GM12878 (cell line): ENCODE measurements at regions not wholly inside any gene's neighbourhood (a gene's known extent, or its start where the extent isn't known, plus 50 kb on each side); places are given as distances from the start of the nearest gene placed in this dataset.

Experiments
- ATF7 ChIP-seq: fragments of 450-650 bp; IDR thresholded peaks from 2 replicates; pipeline ENCODE4 v1.6.1; 2016; ENCODE audit warnings: low read depth, mild to moderate bottlenecking
- BHLHE40 ChIP-seq, 2 experiments: fragments of 450-650 bp in 1 of 2; IDR thresholded peaks; 2 replicates each; pipeline ENCODE4 v1.6.1; 2011 to 2017; ENCODE audit warnings: low read depth in 2 of 2, borderline replicate concordance in 1 of 2, improper control_type of control experiment in 1 of 2, low read length in 1 of 2, mild to moderate bottlenecking in 1 of 2
- CEBPB ChIP-seq, 2 experiments: fragments of 150-350 bp in 1 of 2; IDR thresholded peaks; 2 replicates each; pipeline ENCODE4 v1.6.1; 2012 to 2014; ENCODE audit warnings: low read depth in 2 of 2, low read length in 2 of 2, borderline replicate concordance in 1 of 2, inconsistent platforms in 1 of 2
- ELK1 ChIP-seq: IDR thresholded peaks from 2 replicates; pipeline ENCODE4 v1.6.1; 2012; ENCODE audit warnings: low read depth, low read length, improper control_type of control experiment
- EP300 ChIP-seq, 2 experiments: fragments of 150-350 bp in 1 of 2; IDR thresholded peaks; 2 replicates each; pipeline ENCODE4 v1.6.1; 2011 to 2012; ENCODE audit warnings: low read depth in 2 of 2, low read length in 2 of 2, borderline replicate concordance in 1 of 2, improper control_type of control experiment in 1 of 2, inconsistent platforms in 1 of 2; ENCODE audit not compliant: control insufficient read depth in 1 of 2
- HDAC6 ChIP-seq: fragments of 200-600 bp; sonication (generic); IDR thresholded peaks from one replicate; pipeline ENCODE4 v1.8.0; 2017; ENCODE audit warnings: antibody characterized with exemption; ENCODE audit not compliant: unreplicated experiment
- POLR2A ChIP-seq: IDR thresholded peaks from 2 replicates; pipeline ENCODE4 v1.6.1; 2011; ENCODE audit warnings: low read depth, mild to moderate bottlenecking, low read length
- POLR2AphosphoS5 ChIP-seq: IDR thresholded peaks from 2 replicates; pipeline ENCODE4 v1.6.1; 2011; ENCODE audit warnings: mild to moderate bottlenecking, low read length, inconsistent platforms
- SMC3 ChIP-seq: IDR thresholded peaks from 2 replicates; pipeline ENCODE4 v1.6.1; 2011; ENCODE audit warnings: low read length, improper control_type of control experiment, borderline replicate concordance
- SP1 ChIP-seq: IDR thresholded peaks from one replicate; pipeline ENCODE4 v1.6.1; 2011; ENCODE audit warnings: low read depth, low read length
- TCF12 ChIP-seq: IDR thresholded peaks from 2 replicates; pipeline ENCODE4 v1.6.1; 2011; ENCODE audit warnings: low read depth, mild to moderate bottlenecking, low read length
- TCF7 ChIP-seq: IDR thresholded peaks from 2 replicates; pipeline ENCODE4 v1.6.1; 2014; ENCODE audit warnings: antibody characterized with exemption, borderline replicate concordance
- TF ChIP-seq, protein P1 (sequence below), 3 experiments: IDR thresholded peaks in 2 of 3; conservative IDR thresholded peaks in 1 of 3; 2 replicates each; pipeline ENCODE4 v1.5.1; 2011; ENCODE audit warnings: low read depth in 3 of 3, low read length in 3 of 3, mild to moderate bottlenecking in 3 of 3, control low read depth in 2 of 3, moderate library complexity in 2 of 3, inconsistent platforms in 1 of 3, mixed read lengths in 1 of 3; ENCODE audit not compliant: control insufficient read depth in 2 of 3, insufficient read depth in 1 of 3; ENCODE audit errors: extremely low read depth in 1 of 3
- TF ChIP-seq, protein P2 (sequence below): IDR thresholded peaks from 2 replicates; pipeline ENCODE4 v1.6.1; 2011; ENCODE audit warnings: low read depth, mild to moderate bottlenecking, low read length, moderate library complexity, borderline replicate concordance; ENCODE audit errors: extremely low read depth

DNA sequence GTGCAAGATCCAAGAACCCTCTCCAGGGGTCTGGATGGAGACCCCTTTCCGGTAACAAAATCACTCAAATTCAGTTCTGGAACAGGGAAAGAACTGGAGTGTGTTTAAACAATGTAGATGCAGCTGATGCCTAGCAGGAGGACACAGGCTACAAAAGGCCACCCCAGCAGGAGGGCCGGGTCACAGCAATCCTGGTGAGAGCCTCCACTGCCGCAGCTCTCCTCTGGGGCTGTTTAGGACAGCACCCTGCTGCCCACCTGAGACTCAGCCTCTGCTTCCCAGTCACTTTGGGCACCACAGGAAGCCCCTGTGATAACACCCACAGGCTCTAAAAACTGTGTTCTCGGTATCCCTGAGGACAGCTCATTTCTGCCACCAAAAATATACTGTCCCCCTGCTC is 318.7 kb upstream of the NBEA start:
- TF ChIP-seq BHLHE40 (IDR thresholded peaks at IDR 0.05; ENCODE audit: borderline replicate concordance in 1 of 2, low read depth in 2 of 2, low read length in 1 of 2) (no peak), CEBPB (IDR thresholded peaks at IDR 0.05; ENCODE audit: borderline replicate concordance in 1 of 2, low read depth in 2 of 2, low read length in 2 of 2) (no peak), POLR2A (no peak), TCF12 (no peak), SP1 (no peak), ELK1 (no peak), TCF7 (no peak), SMC3 (no peak), POLR2AphosphoS5 (no peak), EP300 (IDR thresholded peaks at IDR 0.05; ENCODE audit: borderline replicate concordance in 1 of 2, control insufficient read depth in 1 of 2, low read depth in 2 of 2, low read length in 2 of 2) (no peak), ATF7 (no peak), HDAC6 (no peak)
- TF ChIP-seq, protein P1, sequence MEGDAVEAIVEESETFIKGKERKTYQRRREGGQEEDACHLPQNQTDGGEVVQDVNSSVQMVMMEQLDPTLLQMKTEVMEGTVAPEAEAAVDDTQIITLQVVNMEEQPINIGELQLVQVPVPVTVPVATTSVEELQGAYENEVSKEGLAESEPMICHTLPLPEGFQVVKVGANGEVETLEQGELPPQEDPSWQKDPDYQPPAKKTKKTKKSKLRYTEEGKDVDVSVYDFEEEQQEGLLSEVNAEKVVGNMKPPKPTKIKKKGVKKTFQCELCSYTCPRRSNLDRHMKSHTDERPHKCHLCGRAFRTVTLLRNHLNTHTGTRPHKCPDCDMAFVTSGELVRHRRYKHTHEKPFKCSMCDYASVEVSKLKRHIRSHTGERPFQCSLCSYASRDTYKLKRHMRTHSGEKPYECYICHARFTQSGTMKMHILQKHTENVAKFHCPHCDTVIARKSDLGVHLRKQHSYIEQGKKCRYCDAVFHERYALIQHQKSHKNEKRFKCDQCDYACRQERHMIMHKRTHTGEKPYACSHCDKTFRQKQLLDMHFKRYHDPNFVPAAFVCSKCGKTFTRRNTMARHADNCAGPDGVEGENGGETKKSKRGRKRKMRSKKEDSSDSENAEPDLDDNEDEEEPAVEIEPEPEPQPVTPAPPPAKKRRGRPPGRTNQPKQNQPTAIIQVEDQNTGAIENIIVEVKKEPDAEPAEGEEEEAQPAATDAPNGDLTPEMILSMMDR (IDR thresholded peaks at IDR 0.05 in 2 of 3, conservative IDR thresholded peaks at IDR 0.05 in 1 of 3; ENCODE audit: control insufficient read depth in 2 of 3, extremely low read depth in 1 of 3, insufficient read depth in 1 of 3, low read depth in 3 of 3, low read length in 3 of 3) = no peak
- TF ChIP-seq, protein P2, sequence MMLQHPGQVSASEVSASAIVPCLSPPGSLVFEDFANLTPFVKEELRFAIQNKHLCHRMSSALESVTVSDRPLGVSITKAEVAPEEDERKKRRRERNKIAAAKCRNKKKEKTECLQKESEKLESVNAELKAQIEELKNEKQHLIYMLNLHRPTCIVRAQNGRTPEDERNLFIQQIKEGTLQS = no peak
